Endothelial cell of umbilical vein (primary cell): ENCODE measurements at regions not wholly inside any gene's neighbourhood (a gene's known extent, or its start where the extent isn't known, plus 50 kb on each side); places are given as distances from the start of the nearest gene placed in this dataset.

Experiments
- BruUV-seq: library from RNA; stranded (reverse); fragments of 400-500 nt; replicated peaks from 2 replicates; lab custom pipeline; 2021; lab: Mats Ljungman, UMichigan
- CTCF ChIA-PET: fragments of 300-600, 350-600 bp; sonication (Branson Sonifier 250); formaldehyde crosslinking; loops from one replicate; lab custom pipeline; 2021; ENCODE audit warnings: antibody characterized with exemption, inconsistent platforms; lab: Charles Lee
- POLR2A ChIA-PET: fragments of 300-600, 350-600 bp; sonication (Branson Sonifier 250); formaldehyde crosslinking; loops from one replicate; lab custom pipeline; 2021; ENCODE audit warnings: antibody characterized with exemption, inconsistent platforms; lab: Charles Lee
- DNase-seq: peaks from one replicate; pipeline ENCODE4 v3.0.0-alpha.2; 2011; ENCODE audit warnings: low read depth, low spot score
- FAIRE-seq: peaks from 2 replicates; lab custom pipeline; 2011; peaks lifted over from hg19 to GRCh38; lab: Jason Lieb, UNC
- H2AFZ ChIP-seq: 2 replicates; pipeline ENCODE4 v1.6.0; 2012; ENCODE audit warnings: low read depth, low read length, control low read depth, inconsistent platforms
- H3K27ac ChIP-seq: 2 replicates; pipeline ENCODE4 v1.5.1; 2011; ENCODE audit warnings: low read depth, mild to moderate bottlenecking, control low read depth, low read length, moderate library complexity; ENCODE audit not compliant: insufficient read depth
- H3K27me3 ChIP-seq, 2 experiments: 2 replicates each; pipeline versions ENCODE4 v1.6.0 to v1.6.1; 2011; ENCODE audit warnings: low read length in 2 of 2, mixed read lengths in 1 of 2; ENCODE audit not compliant: control insufficient read depth in 2 of 2, insufficient read depth in 2 of 2
- H3K36me3 ChIP-seq, 2 experiments: 2 replicates in 1 of 2; 3 replicates in 1 of 2; pipeline ENCODE4 v1.5.1; 2011; ENCODE audit warnings: low read length in 2 of 2, mild to moderate bottlenecking in 1 of 2, moderate library complexity in 1 of 2; ENCODE audit not compliant: control insufficient read depth in 2 of 2, insufficient read depth in 2 of 2; ENCODE audit errors: extremely low read depth in 1 of 2
- H3K4me1 ChIP-seq: 3 replicates; pipeline ENCODE4 v1.5.1; 2011; ENCODE audit warnings: mild to moderate bottlenecking, low read length; ENCODE audit not compliant: control insufficient read depth, insufficient read depth; ENCODE audit errors: extremely low read depth
- H3K4me2 ChIP-seq: 2 replicates; pipeline ENCODE4 v1.6.1; 2011; ENCODE audit warnings: low read length, control low read depth, mixed read lengths; ENCODE audit not compliant: insufficient read depth
- H3K4me3 ChIP-seq, 3 experiments: fragments of 200-600 bp in 1 of 3; sonication (generic), shearing (Covaris generic) in 1 of 3; replicated peaks in 1 of 3; 2 replicates each; pipeline ENCODE4 v1.5.1; 2011 to 2016; ENCODE audit warnings: control low read depth in 3 of 3, low read length in 3 of 3, mild to moderate bottlenecking in 2 of 3, inconsistent platforms in 1 of 3, low read depth in 1 of 3, moderate library complexity in 1 of 3; ENCODE audit not compliant: insufficient read depth in 1 of 3
- H3K79me2 ChIP-seq: 2 replicates; pipeline ENCODE4 v1.6.0; 2012; ENCODE audit warnings: low read length, inconsistent platforms; ENCODE audit not compliant: control insufficient read depth, insufficient read depth
- H3K9ac ChIP-seq: replicated peaks from 2 replicates; pipeline ENCODE3; 2011; ENCODE audit warnings: low read length, control low read depth; ENCODE audit not compliant: insufficient read depth; ENCODE audit errors: extremely low read depth
- H3K9me1 ChIP-seq: replicated peaks from 3 replicates; pipeline ENCODE4 v1.6.0; 2011; ENCODE audit warnings: mild to moderate bottlenecking, low read length; ENCODE audit not compliant: control insufficient read depth, insufficient read depth; ENCODE audit errors: extremely low read depth
- H3K9me3 ChIP-seq: replicated peaks from 2 replicates; pipeline ENCODE4 v1.5.1; 2012; ENCODE audit warnings: low read length, inconsistent platforms; ENCODE audit not compliant: control insufficient read depth, insufficient read depth
- H4K20me1 ChIP-seq: replicated peaks from 2 replicates; pipeline ENCODE3; 2011; ENCODE audit warnings: mild to moderate bottlenecking, low read length; ENCODE audit not compliant: control insufficient read depth, insufficient read depth; ENCODE audit errors: extremely low read depth
- EZH2 ChIP-seq: IDR thresholded peaks from 2 replicates; pipeline ENCODE4 v1.6.1; 2012; ENCODE audit warnings: borderline replicate concordance, low read depth, mild to moderate bottlenecking, moderate library complexity, low read length, inconsistent platforms; ENCODE audit not compliant: severe bottlenecking
- FOS ChIP-seq: IDR thresholded peaks from 2 replicates; pipeline ENCODE4 v1.6.1; 2011; ENCODE audit warnings: mild to moderate bottlenecking, low read length, moderate library complexity, borderline replicate concordance; ENCODE audit not compliant: insufficient read depth
- GATA2 ChIP-seq: IDR thresholded peaks from 2 replicates; pipeline ENCODE4 v1.7.0; 2011; ENCODE audit warnings: low read depth, mild to moderate bottlenecking, moderate library complexity, mixed read lengths, low read length; ENCODE audit not compliant: insufficient read length, insufficient read depth
- JUN ChIP-seq: IDR thresholded peaks from 2 replicates; pipeline ENCODE4 v1.6.1; 2011; ENCODE audit warnings: borderline replicate concordance, low read depth; ENCODE audit not compliant: insufficient read length, insufficient read depth
- MYC ChIP-seq: IDR thresholded peaks from one replicate; pipeline ENCODE4 v1.6.1; 2011; ENCODE audit warnings: mild to moderate bottlenecking, low read depth, low read length
- POLR2A ChIP-seq: IDR thresholded peaks from 2 replicates; pipeline ENCODE4 v1.6.1; 2012; ENCODE audit warnings: low read depth, mild to moderate bottlenecking, control low read depth, low read length
- POLR2AphosphoS5 ChIP-seq: IDR thresholded peaks from 2 replicates; pipeline ENCODE4 v1.6.1; 2012; ENCODE audit warnings: low read depth, mild to moderate bottlenecking, control low read depth, low read length, moderate library complexity; ENCODE audit not compliant: insufficient read depth
- dilution Hi-C: fragments of 300-500 bp; cut with MboI; formaldehyde crosslinking; loops from one replicate; pipeline ENCODE4 v1.15.0; 2019; ENCODE audit warnings: low sequenced_read_pairs; ENCODE audit not compliant: extremely low pct_ligation_motif_present
- intact Hi-C: fragments of 100-400 bp; cut with micrococcal nuclease; formaldehyde crosslinking; loops from one replicate; pipeline ENCODE4 v1.10.0; 2022
- TF ChIP-seq, protein P1 (sequence below): IDR thresholded peaks from 2 replicates; pipeline ENCODE4 v1.6.1; 2011; ENCODE audit not compliant: insufficient read depth, insufficient read length
- TF ChIP-seq, protein P2 (sequence below), 2 donors: IDR thresholded peaks; 1 replicate in 1 of 2; 2 replicates in 1 of 2; pipeline ENCODE4 v1.5.1; 2011; ENCODE audit warnings: low read length in 2 of 2, mild to moderate bottlenecking in 2 of 2, moderate library complexity in 2 of 2, control low read depth in 1 of 2, inconsistent platforms in 1 of 2, low read depth in 1 of 2; ENCODE audit not compliant: insufficient read depth in 1 of 2; ENCODE audit errors: extremely low read depth in 1 of 2

DNA sequence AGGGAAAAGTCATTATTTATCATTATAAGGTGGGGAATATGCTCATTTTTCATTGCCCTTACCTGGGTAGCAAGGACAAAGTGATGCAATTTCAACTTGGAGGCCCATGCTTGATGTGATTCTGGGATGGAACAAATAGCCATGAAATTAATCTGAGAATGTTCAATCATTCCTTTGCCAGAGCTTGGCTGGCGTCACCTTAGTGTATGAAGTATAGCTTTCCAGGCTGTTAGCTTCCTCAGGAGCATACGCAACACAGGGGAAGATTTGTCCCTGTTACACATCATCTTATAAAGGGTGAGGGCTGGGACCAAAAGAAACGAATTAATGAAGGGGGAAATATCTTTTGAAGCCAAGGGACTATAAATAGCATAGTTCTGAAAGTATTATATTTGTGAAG, 91.4 kb upstream of the DEPDC1 start:
- BruUV-seq = no TSS peak
- CTCF ChIA-PET = interaction anchor here (1.0 kb wide), 1 partner anchor 118 kb away, joined by 3 read pairs; no protein-coding TSS in a partner anchor
- intact Hi-C loops = no loop called here

More for the DNA sequence above, 91.4 kb upstream of the DEPDC1 start:
- H3K9ac ChIP-seq = no peak overlapping the region
- POLR2A ChIA-PET = no interaction called here
- no peak overlapping the region for H3K27ac ChIP-seq
- TF ChIP-seq POLR2A (no peak), GATA2 (no peak), POLR2AphosphoS5 (no peak), FOS (no peak), EZH2 (no peak), MYC (no peak), JUN (no peak)
- TF ChIP-seq, protein P1, sequence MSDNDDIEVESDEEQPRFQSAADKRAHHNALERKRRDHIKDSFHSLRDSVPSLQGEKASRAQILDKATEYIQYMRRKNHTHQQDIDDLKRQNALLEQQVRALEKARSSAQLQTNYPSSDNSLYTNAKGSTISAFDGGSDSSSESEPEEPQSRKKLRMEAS = no peak
- TF ChIP-seq, protein P2, sequence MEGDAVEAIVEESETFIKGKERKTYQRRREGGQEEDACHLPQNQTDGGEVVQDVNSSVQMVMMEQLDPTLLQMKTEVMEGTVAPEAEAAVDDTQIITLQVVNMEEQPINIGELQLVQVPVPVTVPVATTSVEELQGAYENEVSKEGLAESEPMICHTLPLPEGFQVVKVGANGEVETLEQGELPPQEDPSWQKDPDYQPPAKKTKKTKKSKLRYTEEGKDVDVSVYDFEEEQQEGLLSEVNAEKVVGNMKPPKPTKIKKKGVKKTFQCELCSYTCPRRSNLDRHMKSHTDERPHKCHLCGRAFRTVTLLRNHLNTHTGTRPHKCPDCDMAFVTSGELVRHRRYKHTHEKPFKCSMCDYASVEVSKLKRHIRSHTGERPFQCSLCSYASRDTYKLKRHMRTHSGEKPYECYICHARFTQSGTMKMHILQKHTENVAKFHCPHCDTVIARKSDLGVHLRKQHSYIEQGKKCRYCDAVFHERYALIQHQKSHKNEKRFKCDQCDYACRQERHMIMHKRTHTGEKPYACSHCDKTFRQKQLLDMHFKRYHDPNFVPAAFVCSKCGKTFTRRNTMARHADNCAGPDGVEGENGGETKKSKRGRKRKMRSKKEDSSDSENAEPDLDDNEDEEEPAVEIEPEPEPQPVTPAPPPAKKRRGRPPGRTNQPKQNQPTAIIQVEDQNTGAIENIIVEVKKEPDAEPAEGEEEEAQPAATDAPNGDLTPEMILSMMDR (IDR thresholded peaks at IDR 0.05; ENCODE audit: extremely low read depth in 1 of 2, insufficient read depth in 1 of 2, low read depth in 1 of 2, low read length in 2 of 2) = no peak
- H2AFZ ChIP-seq = no peak overlapping the region
- no peaks in the 10 kb centered on the region for H3K9me1 ChIP-seq
- dilution Hi-C loops = no loop called here
- no peak overlapping the region for H3K4me3 ChIP-seq
- peaks cover 0 to 2% of the 10 kb centered on the region in 2 experiments for H3K27me3 ChIP-seq
- H3K79me2 ChIP-seq = no peaks in the 10 kb centered on the region
- DNase-seq (no peak), FAIRE-seq (no peak)
- no peaks in the 10 kb centered on the region for H4K20me1 ChIP-seq
- no peaks in the 10 kb centered on the region for H3K4me1 ChIP-seq
- no peak overlapping the region for H3K4me2 ChIP-seq
- no peaks in the 10 kb centered on the region for H3K9me3 ChIP-seq
- no peaks in the 10 kb centered on the region for H3K36me3 ChIP-seq
